Neural cell (in vitro differentiated cells): ENCODE measurements at regions not wholly inside any gene's neighbourhood (a gene's known extent, or its start where the extent isn't known, plus 50 kb on each side); places are given as distances from the start of the nearest gene placed in this dataset.

Experiments
- EP300 ChIP-seq: fragments of 450-650 bp; conservative IDR thresholded peaks from 2 replicates; pipeline ENCODE4 v1.6.1; 2014; ENCODE audit warnings: antibody characterized with exemption, mild to moderate bottlenecking, moderate library complexity; ENCODE audit not compliant: poor library complexity, severe bottlenecking
- EZH2 ChIP-seq: fragments of 200-600, 300-800 bp; shearing (Covaris generic), sonication (generic); IDR thresholded peaks from 2 replicates; pipeline ENCODE4 v1.6.1; 2014; ENCODE audit warnings: antibody characterized with exemption, low read length, borderline replicate concordance, mild to moderate bottlenecking; ENCODE audit not compliant: insufficient read depth, poor library complexity, severe bottlenecking
- MXI1 ChIP-seq: fragments of 450-650 bp; conservative IDR thresholded peaks from 2 replicates; pipeline ENCODE4 v1.6.1; 2014; ENCODE audit warnings: antibody characterized with exemption, mild to moderate bottlenecking; ENCODE audit not compliant: poor library complexity, severe bottlenecking
- POLR2AphosphoS5 ChIP-seq: IDR thresholded peaks from 2 replicates; pipeline ENCODE4 v1.6.1; 2012
- RAD21 ChIP-seq: fragments of 450-650 bp; conservative IDR thresholded peaks from 2 replicates; pipeline ENCODE4 v1.6.1; 2014; ENCODE audit warnings: antibody characterized with exemption, mild to moderate bottlenecking, moderate library complexity
- REST ChIP-seq: IDR thresholded peaks from 2 replicates; pipeline ENCODE4 v1.6.1; 2012; ENCODE audit warnings: borderline replicate concordance
- SMC3 ChIP-seq: fragments of 450-650 bp; conservative IDR thresholded peaks from 2 replicates; pipeline ENCODE4 v1.6.1; 2014; ENCODE audit warnings: antibody characterized with exemption, mild to moderate bottlenecking, moderate library complexity; ENCODE audit not compliant: poor library complexity
- TAF1 ChIP-seq: IDR thresholded peaks from 2 replicates; pipeline ENCODE4 v1.6.1; 2012; ENCODE audit warnings: low read depth
- TF ChIP-seq, protein P1 (sequence below): fragments of 450-650 bp; IDR thresholded peaks from 2 replicates; pipeline ENCODE4 v1.5.1; 2014; ENCODE audit warnings: antibody characterized with exemption, mild to moderate bottlenecking, moderate library complexity; ENCODE audit not compliant: poor library complexity, severe bottlenecking

GRCh38 chr4:179738822-179739221 lies 2296.6 kb upstream of the AGA start:
- TF ChIP-seq, protein P1, sequence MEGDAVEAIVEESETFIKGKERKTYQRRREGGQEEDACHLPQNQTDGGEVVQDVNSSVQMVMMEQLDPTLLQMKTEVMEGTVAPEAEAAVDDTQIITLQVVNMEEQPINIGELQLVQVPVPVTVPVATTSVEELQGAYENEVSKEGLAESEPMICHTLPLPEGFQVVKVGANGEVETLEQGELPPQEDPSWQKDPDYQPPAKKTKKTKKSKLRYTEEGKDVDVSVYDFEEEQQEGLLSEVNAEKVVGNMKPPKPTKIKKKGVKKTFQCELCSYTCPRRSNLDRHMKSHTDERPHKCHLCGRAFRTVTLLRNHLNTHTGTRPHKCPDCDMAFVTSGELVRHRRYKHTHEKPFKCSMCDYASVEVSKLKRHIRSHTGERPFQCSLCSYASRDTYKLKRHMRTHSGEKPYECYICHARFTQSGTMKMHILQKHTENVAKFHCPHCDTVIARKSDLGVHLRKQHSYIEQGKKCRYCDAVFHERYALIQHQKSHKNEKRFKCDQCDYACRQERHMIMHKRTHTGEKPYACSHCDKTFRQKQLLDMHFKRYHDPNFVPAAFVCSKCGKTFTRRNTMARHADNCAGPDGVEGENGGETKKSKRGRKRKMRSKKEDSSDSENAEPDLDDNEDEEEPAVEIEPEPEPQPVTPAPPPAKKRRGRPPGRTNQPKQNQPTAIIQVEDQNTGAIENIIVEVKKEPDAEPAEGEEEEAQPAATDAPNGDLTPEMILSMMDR = no peak
- TF ChIP-seq EZH2 (no peak), RAD21 (no peak), TAF1 (no peak), POLR2AphosphoS5 (no peak), MXI1 (no peak), EP300 (no peak), REST (no peak), SMC3 (no peak)
